ENCODE measurements at regions not wholly inside any gene's neighbourhood (a gene's known extent, or its start where the extent isn't known, plus 50 kb on each side); places are given as distances from the start of the nearest gene placed in this dataset.

DNA sequence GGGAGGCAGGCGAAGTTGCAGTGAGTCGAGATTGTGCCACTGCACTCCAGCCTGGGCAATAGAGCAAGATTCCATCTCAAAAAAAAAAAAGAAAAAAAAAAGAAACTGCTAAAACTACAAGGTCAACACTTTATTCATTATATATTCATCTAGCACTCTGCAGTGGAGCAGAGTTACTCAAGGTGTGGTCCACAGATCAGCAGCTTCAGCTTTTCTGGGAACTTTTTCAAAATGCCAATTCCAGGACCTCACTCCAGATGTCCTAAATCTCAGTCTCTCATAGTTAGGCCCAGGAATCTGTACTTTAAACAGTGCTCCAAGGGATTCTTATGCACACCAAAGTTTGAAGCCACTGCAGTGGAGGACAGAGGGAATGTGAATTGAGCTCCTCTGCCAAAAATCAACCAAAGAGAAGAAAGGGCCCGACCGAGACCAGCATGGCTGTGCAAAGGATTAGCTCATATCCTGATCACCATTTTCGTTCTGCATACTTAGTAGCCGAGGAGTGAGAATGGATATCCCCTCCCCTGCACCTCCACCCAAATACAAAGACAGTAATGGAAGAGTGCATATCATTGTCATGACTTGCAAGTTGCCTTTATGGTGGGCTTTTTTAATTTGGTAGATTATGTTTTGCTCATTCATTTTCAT, 201.9 kb downstream of the MEX3B start:
- Histone ChIP-seq H3K27me3 (ENCODE audit: insufficient read depth, low read length) (no peaks in the 10 kb centered on the region), H3K79me2 (ENCODE audit: insufficient read depth, low read length) (0 out of 2 replicates have a peak, but pooled peaks cover 2% of the 10 kb centered on the region), H3K18ac (ENCODE audit: insufficient read length, low read depth, low read length) (no peak overlapping the region), H3K23ac (ENCODE audit: insufficient read length, low read depth, low read length) (no peak overlapping the region), H3K4me1 (ENCODE audit: insufficient read depth, low read length) (no peaks in the 10 kb centered on the region), H3K4me2 (ENCODE audit: insufficient read depth, insufficient read length, low read length) (no peak overlapping the region), H2AK5ac (ENCODE audit: insufficient read length, low read length) (no peak overlapping the region), H3K14ac (ENCODE audit: insufficient read depth, low read length) (no peak overlapping the region), H2BK120ac (ENCODE audit: low read depth, low read length, poor library complexity, severe bottlenecking) (no peak overlapping the region), H3K23me2 (ENCODE audit: insufficient read length, low read depth, low read length, poor library complexity, severe bottlenecking) (no peaks in the 10 kb centered on the region), H4K20me1 (ENCODE audit: control insufficient read depth, insufficient read depth, insufficient read length) (no peaks in the 10 kb centered on the region), H3K9ac (ENCODE audit: extremely low read depth, insufficient read length, low read length) (no peak overlapping the region), H4K91ac (ENCODE audit: insufficient read length, low read depth, low read length) (no peak overlapping the region), H3T11ph (ENCODE audit: low read length) (no peak overlapping the region), H3K4ac (ENCODE audit: low read depth, low read length) (no peak overlapping the region), H2BK15ac (ENCODE audit: low read depth, low read length) (no peak overlapping the region), H3K79me1 (ENCODE audit: insufficient read depth, low read depth, low read length, poor library complexity, severe bottlenecking) (peaks cover 3% of the 10 kb centered on the region), H2BK12ac (ENCODE audit: insufficient read length, low read depth, low read length) (no peak overlapping the region), H4K8ac (replicated peaks; ENCODE audit: insufficient read length, low read depth, low read length) (no peak overlapping the region), H4K5ac (ENCODE audit: insufficient read length, low read depth, low read length) (no peak overlapping the region), H2AFZ (ENCODE audit: low read length) (no peak overlapping the region), H2BK20ac (ENCODE audit: low read depth, low read length, poor library complexity, severe bottlenecking) (no peak overlapping the region), H3K9me3 (ENCODE audit: control insufficient read depth, low read depth, low read length) (no peaks in the 10 kb centered on the region), H2BK5ac (ENCODE audit: insufficient read length, low read length) (no peak overlapping the region), H3K56ac (ENCODE audit: insufficient read length, low read depth, low read length) (no peak overlapping the region), H3K27ac (ENCODE audit: insufficient read length, low read depth, low read length) (no peak overlapping the region)
- Mint-ChIP-seq H3K27me3 (ENCODE audit: low read depth) (no peaks in the 10 kb centered on the region), H3K36me3 (ENCODE audit: insufficient read depth in 1 of 3, low read depth in 3 of 3) (peaks cover 0 to 4% (median 0%) of the 10 kb centered on the region in 3 experiments; a peak in 1 of 7 replicates), H3K27ac (no peak overlapping the region), H3K4me1 (no peaks in the 10 kb centered on the region), H3K4me3 (no peak overlapping the region), H3K9me3 (no peaks in the 10 kb centered on the region)
- TF ChIP-seq CTCF (conservative IDR thresholded peaks at IDR 0.05) = no peak
- no peak for DNase-seq
- no CpG with 5 or more reads among the region's 6 CpGs for WGBS (ENCODE audit: extremely low coverage, insufficient read length, low lambda C conversion rate)

All from H9 (cell line).